Adrenal gland (tissue), 9 donors: ENCODE measurements at regions not wholly inside any gene's neighbourhood (a gene's known extent, or its start where the extent isn't known, plus 50 kb on each side); places are given as distances from the start of the nearest gene placed in this dataset.

Experiments used
- DNase-seq, 7 donors: peaks; one replicate each; pipeline ENCODE4 v3.0.0-alpha.2; 2019 to 2020
- H3K27ac ChIP-seq, 5 donors: fragments of 200-600 bp; sonication (generic) in 4 of 5; 1 replicate in 3 of 5; 2 replicates in 2 of 5; pipeline versions ENCODE4 v1.5.1 to v1.8.0; 2016 to 2020; ENCODE audit warnings: mild to moderate bottlenecking in 1 of 5
- H3K27me3 ChIP-seq: fragments of 200-600 bp; 2 replicates; pipeline ENCODE4 v1.8.0; 2021
- H3K36me3 ChIP-seq, 2 donors: fragments of 200-600 bp; replicated peaks in 1 of 2; 1 replicate in 1 of 2; 2 replicates in 1 of 2; pipeline versions ENCODE4 v1.5.1 to v1.8.0; 2018 to 2022
- H3K4me1 ChIP-seq, 2 donors: fragments of 200-600 bp; replicated peaks in 1 of 2; 1 replicate in 1 of 2; 2 replicates in 1 of 2; pipeline versions ENCODE4 v1.5.1 to v1.8.0; 2018 to 2021
- H3K4me3 ChIP-seq, 4 donors: fragments of 200-600 bp; sonication (generic) in 3 of 4; one replicate each; pipeline ENCODE4 v1.5.1; 2016 to 2018
- H3K9me3 ChIP-seq, 3 donors: fragments of 200-600 bp; sonication (generic) in 1 of 3; replicated peaks in 1 of 3; 1 replicate in 2 of 3; 2 replicates in 1 of 3; pipeline versions ENCODE4 v1.5.1 to v1.8.0; 2016 to 2021
- CTCF ChIP-seq, 6 experiments: fragments of 450-650 bp in 4 of 6; fragments of 200-600 bp in 2 of 6; sonication (generic) in 1 of 6; IDR thresholded peaks; 1 replicate in 5 of 6; 2 replicates in 1 of 6; pipeline versions ENCODE4 v1.5.1 to v1.8.0; 2016 to 2021; ENCODE audit warnings: antibody characterized with exemption in 6 of 6, mild to moderate bottlenecking in 2 of 6, moderate library complexity in 1 of 6
- POLR2A ChIP-seq, 2 donors: fragments of 450-650 bp; IDR thresholded peaks; one replicate each; pipeline ENCODE4 v1.6.1; 2017; ENCODE audit warnings: antibody characterized with exemption in 2 of 2, mild to moderate bottlenecking in 2 of 2, moderate library complexity in 1 of 2
- WGBS, 4 donors: extraction: QIAGEN DNeasy Blood & Tissue Kit in 2 of 4; methylation state at CpG; one replicate each; pipeline versions ENCODE4 v1.1.5 to v1.1.7; 2013 to 2017; 5-methylcytosine and 5-hydroxymethylcytosine counted together
- intact Hi-C, 2 donors: fragments of 100-400 bp; cut with DNase I; formaldehyde crosslinking; loops; one replicate each; pipeline versions ENCODE4 v1.14.1 to v1.15.0; 2022 to 2023
- donor health status: healthy with polysubstance abuse.
- donor health status: Bipolar disorder and iron deficiency.
- donor health status: DM: yes; HTN: yes; CAD: no.
- donor health status: DM: no; HTN: no; CAD: no.
- donor health status: DM: no; HTN: no; CAD: no.

DNA sequence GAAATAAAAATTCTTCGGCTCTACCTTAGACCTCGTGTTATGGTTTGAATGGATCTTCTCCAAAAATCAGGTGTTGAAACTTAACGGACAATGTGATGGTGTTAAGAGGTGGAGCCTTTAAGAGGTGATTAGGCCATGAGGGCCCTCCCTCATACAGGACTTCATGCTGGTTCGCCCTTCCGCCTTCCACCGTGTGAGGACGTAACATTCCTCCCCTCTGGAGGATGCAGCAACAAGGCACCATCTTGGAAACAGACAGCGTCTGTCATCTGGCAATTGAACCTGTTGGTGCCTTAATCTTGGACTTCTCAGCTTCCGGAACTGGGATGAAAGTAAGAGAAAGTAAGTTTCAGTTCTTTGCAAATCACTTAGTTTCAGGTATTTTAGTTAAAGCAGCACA lies 126.3 kb upstream of the SPRED2 start:
- no peak for TF ChIP-seq CTCF (IDR thresholded peaks at IDR 0.05)
- TF ChIP-seq POLR2A (IDR thresholded peaks at IDR 0.05), result no peak
- no peak for DNase-seq

DNA sequence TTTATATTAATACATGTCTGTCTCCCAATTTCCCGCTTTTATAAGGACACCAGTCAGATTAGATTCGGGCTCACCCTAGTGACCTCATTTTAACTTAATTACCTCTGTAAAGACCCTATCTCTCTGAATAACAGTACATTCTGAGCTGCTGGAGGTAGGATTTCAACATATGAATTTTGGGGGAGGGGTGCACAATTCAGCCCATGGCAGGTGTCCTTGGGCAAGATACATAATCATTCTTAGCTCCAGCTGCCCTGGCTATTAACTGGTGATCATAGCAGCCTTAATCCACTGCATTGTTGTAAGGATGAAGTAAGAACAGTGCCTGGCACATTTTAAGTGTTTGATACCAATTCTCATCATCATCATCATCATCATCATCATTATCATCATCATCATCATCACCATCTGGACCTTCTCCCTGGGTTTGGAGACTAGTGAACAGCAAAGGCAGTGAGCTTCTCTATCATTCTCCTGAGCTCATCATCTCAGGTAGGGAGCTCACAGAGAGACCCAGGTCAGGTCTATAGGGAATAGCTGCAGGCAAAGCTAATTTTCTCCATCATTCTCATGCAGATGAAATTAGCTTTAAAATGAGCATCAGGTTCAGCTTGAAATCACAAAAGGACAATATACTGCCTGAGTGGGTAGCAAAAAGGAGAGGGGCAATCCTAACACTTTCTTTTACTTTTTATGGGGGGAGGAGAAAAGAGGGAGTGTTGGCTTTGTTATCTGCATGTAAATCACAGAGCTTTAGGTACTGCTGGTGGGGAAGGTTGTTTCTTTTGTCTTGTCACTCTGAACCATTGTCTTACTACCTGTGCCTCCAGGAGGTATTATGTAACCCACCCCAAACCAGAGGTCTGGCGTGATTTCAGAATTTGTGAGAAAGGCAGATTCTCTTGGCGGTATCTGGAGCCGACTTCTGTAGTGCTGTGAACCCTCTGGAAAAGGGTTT lies 125.5 kb upstream of the SPRED2 start:
- H3K27me3 ChIP-seq, result no peaks in the 10 kb centered on the region
- no peaks in the 10 kb centered on the region for H3K36me3 ChIP-seq
- 87 to 97% (median 89%) methylated on average over 5 of the region's 5 CpGs for WGBS, 4 donors
- H3K4me1 ChIP-seq, result no peaks in the 10 kb centered on the region
- intact Hi-C loops, result loop anchor here in 1 of 2 donors (10.0 kb wide), 1 partner anchor 103 kb away; no protein-coding TSS in a partner anchor
- no peak overlapping the region for H3K4me3 ChIP-seq
- DNase-seq, result no peak
- H3K9me3 ChIP-seq, result no peaks in the 10 kb centered on the region
- TF ChIP-seq CTCF (IDR thresholded peaks at IDR 0.05) (no peak), POLR2A (IDR thresholded peaks at IDR 0.05) (no peak)
- H3K27ac ChIP-seq, result no peak overlapping the region

More for the DNA sequence above, 126.3 kb upstream of the SPRED2 start:
- H3K27ac ChIP-seq, result no peak overlapping the region
- no peaks in the 10 kb centered on the region for H3K36me3 ChIP-seq
- intact Hi-C loops, result loop anchor here in 1 of 2 donors (10.0 kb wide), 1 partner anchor 104 kb away; no protein-coding TSS in a partner anchor
- 70 to 84% (median 79%) methylated on average over 9 of the region's 9 CpGs for WGBS, 4 donors
- no peaks in the 10 kb centered on the region for H3K9me3 ChIP-seq
- H3K27me3 ChIP-seq, result no peaks in the 10 kb centered on the region
- no peak overlapping the region for H3K4me3 ChIP-seq
- H3K4me1 ChIP-seq, result no peaks in the 10 kb centered on the region

DNA sequence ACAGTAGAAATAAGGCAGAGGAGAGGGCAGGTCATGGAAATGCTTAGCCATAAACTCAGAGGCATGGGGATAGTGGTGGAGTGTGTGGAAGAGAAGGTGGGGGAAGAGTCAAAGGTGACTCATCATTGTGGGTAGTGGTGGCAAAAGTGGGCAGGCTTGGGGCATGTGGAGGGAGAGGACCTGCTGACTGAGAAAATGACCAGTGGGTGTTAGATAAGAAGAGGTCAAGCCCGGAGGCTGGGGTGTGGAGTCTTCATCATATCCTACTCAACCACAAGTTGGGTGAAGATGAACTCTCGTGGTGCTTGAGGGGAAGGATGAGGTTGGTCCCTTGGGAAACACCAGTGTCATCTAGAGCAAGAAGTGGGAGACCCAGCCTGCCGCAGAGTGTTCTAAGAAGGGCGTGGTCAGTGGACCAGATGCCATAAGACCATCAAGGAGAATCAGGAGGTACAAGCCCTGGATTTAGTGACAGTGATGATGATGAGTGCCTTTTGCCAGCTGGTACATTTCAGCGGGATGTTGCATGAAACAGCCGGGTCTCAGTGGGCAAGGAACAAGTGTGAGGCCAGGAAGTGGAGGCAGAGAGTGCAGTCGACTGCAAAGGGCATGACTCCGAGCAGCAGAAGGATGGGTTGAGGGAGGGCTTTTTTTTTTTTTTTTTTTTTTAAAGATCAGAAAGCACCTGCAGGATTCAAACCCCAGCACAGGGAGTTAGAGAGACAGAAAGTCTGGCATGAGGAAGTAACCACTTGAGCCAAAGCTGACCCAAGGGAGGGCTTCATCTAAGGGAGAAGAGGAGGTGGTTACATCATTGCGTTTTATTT lies 122.6 kb upstream of the SPRED2 start:
- no peaks in the 10 kb centered on the region for H3K36me3 ChIP-seq
- TF ChIP-seq POLR2A (IDR thresholded peaks at IDR 0.05) (no peak), CTCF (IDR thresholded peaks at IDR 0.05) (no peak)
- H3K9me3 ChIP-seq, result no peaks in the 10 kb centered on the region
- no peak overlapping the region for H3K4me3 ChIP-seq
- H3K27me3 ChIP-seq, result no peaks in the 10 kb centered on the region
- WGBS, 4 donors, result 61 to 65% (median 63%) methylated on average over 9 of the region's 9 CpGs
- no peaks in the 10 kb centered on the region for H3K4me1 ChIP-seq
- intact Hi-C loops, result loop anchor here (5.0 to 10.0 kb wide), 3 partner anchors 100 to 288 kb away; no protein-coding TSS in a partner anchor
- DNase-seq, result no peak
- H3K27ac ChIP-seq, result no peak overlapping the region

- WGBS, 4 donors, result 62 to 66% (median 64%) methylated on average over 10 of the region's 10 CpGs
Measured at GRCh38 chr2:65553504-65554074, 121.2 kb upstream of the SPRED2 start.

More at GRCh38 chr2:65553504-65554074, 121.2 kb upstream of the SPRED2 start:
- H3K36me3 ChIP-seq, result no peaks in the 10 kb centered on the region
- no peak for DNase-seq
- no peaks in the 10 kb centered on the region for H3K4me1 ChIP-seq
- no peaks in the 10 kb centered on the region for H3K9me3 ChIP-seq
- no peaks in the 10 kb centered on the region for H3K27me3 ChIP-seq
- no peak overlapping the region for H3K4me3 ChIP-seq
- intact Hi-C loops, result loop anchor here (5.0 to 10.0 kb wide), 3 partner anchors 99 to 286 kb away; no protein-coding TSS in a partner anchor
- no peak overlapping the region for H3K27ac ChIP-seq
- TF ChIP-seq CTCF (IDR thresholded peaks at IDR 0.05), result no peak
- no peak for TF ChIP-seq POLR2A (IDR thresholded peaks at IDR 0.05)
